Ovary (tissue), 7 donors: ENCODE measurements at regions not wholly inside any gene's neighbourhood (a gene's known extent, or its start where the extent isn't known, plus 50 kb on each side); places are given as distances from the start of the nearest gene placed in this dataset.

Experiments
- DNase-seq, 5 donors: peaks; one replicate each; pipeline ENCODE4 v3.0.0-alpha.2; 2019 to 2020
- H3K27ac ChIP-seq, 2 donors: fragments of 200-600 bp; one replicate each; pipeline versions ENCODE4 v1.5.1 to v1.8.0; 2019 to 2022
- H3K27me3 ChIP-seq: fragments of 200-600 bp; one replicate; pipeline ENCODE4 v1.8.0; 2022
- H3K36me3 ChIP-seq: fragments of 200-600 bp; sonication (generic); one replicate; pipeline ENCODE4 v1.5.1; 2019
- H3K4me1 ChIP-seq: one replicate; pipeline ENCODE4 v1.8.1; 2013; ENCODE audit warnings: mild to moderate bottlenecking, moderate library complexity; ENCODE audit not compliant: insufficient read depth
- H3K4me3 ChIP-seq: fragments of 200-600 bp; sonication (generic); one replicate; pipeline ENCODE4 v1.5.1; 2017
- H3K9me3 ChIP-seq, 2 donors: fragments of 200-600 bp in 1 of 2; sonication (generic) in 1 of 2; one replicate each; pipeline versions ENCODE4 v1.5.1 to v1.8.1; 2013 to 2019; ENCODE audit warnings: mild to moderate bottlenecking in 1 of 2, moderate library complexity in 1 of 2
- CTCF ChIP-seq, 3 donors: fragments of 450-650 bp in 2 of 3; fragments of 200-600 bp in 1 of 3; IDR thresholded peaks; one replicate each; pipeline versions ENCODE4 v1.5.1 to v1.8.0; 2016 to 2022; ENCODE audit warnings: antibody characterized with exemption in 3 of 3, mild to moderate bottlenecking in 1 of 3
- EP300 ChIP-seq: sonication (generic); formaldehyde crosslinking; IDR thresholded peaks from one replicate; pipeline ENCODE4 v1.6.1; 2017; ENCODE audit warnings: antibody characterized with exemption
- POLR2A ChIP-seq: fragments of 450-650 bp; IDR thresholded peaks from one replicate; pipeline ENCODE4 v1.6.1; 2017; ENCODE audit warnings: antibody characterized with exemption, mild to moderate bottlenecking, moderate library complexity
- WGBS, 3 donors: extraction: QIAGEN DNeasy Blood & Tissue Kit in 1 of 3; methylation state at CpG; one replicate each; pipeline versions ENCODE4 v1.1.5 to v1.1.7; 2013 to 2017; 5-methylcytosine and 5-hydroxymethylcytosine counted together
- intact Hi-C, 4 donors: fragments of 100-400 bp; cut with DNase I; formaldehyde crosslinking; loops; one replicate each; pipeline versions ENCODE4 v1.11.0 to v1.15.1; 2022 to 2023
- donor health status: DM: no; HTN: no; CAD: no; lungs with moderate emphysema.
- donor health status: DM: no; HTN: no; CAD: no.
- donor health status: Bipolar disorder and iron deficiency.
- donor health status: DM: no; HTN: no; CAD: no.
- donor health status: DM: yes; HTN: yes; CAD: no.

GRCh38 chr5:42905827-42906226 is 94.1 kb upstream of the SELENOP start:
- H3K4me1 ChIP-seq: peaks cover 2% of the 10 kb centered on the region
- H3K9me3 ChIP-seq: no peaks in the 10 kb centered on the region
- intact Hi-C loops: loop anchor here in 1 of 4 donors (5.0 to 10.0 kb wide), 2 partner anchors 131 to 159 kb away; no protein-coding TSS in a partner anchor
- TF ChIP-seq CTCF (IDR thresholded peaks at IDR 0.05) (no peak), POLR2A (no peak), EP300 (no peak)
- no peak for DNase-seq
- no peaks in the 10 kb centered on the region for H3K27me3 ChIP-seq
- H3K36me3 ChIP-seq: no peaks in the 10 kb centered on the region
- H3K27ac ChIP-seq: no peak overlapping the region
- H3K4me3 ChIP-seq: no peak overlapping the region
- WGBS, 3 donors: 71 to 97% (median 91%) methylated on average over 1 of the region's 1 CpG

- Histone ChIP-seq H3K4me1 (no peaks in the 10 kb centered on the region), H3K4me3 (no peak overlapping the region), H3K36me3 (no peaks in the 10 kb centered on the region), H3K27me3 (no peaks in the 10 kb centered on the region), H3K9me3 (no peaks in the 10 kb centered on the region), H3K27ac (no peak overlapping the region)
- DNase-seq: no peak
- WGBS, 3 donors: 88 to 96% (median 92%) methylated on average over 1 of the region's 1 CpG
- intact Hi-C loops: loop anchor here in 1 of 4 donors (10.0 kb wide), 1 partner anchor 164 kb away; no protein-coding TSS in a partner anchor
- TF ChIP-seq EP300 (no peak), POLR2A (no peak), CTCF (IDR thresholded peaks at IDR 0.05) (no peak)
These were observed 89.0 kb upstream of the SELENOP start for GRCh38 chr5:42900734-42901133.

GRCh38 chr5:42898760-42899159 is 87.1 kb upstream of the SELENOP start:
- DNase-seq: no peak
- no peaks in the 10 kb centered on the region for H3K4me1 ChIP-seq
- intact Hi-C loops: loop anchor here in 1 of 4 donors (10.0 kb wide), 1 partner anchor 94 kb away; no protein-coding TSS in a partner anchor
- no peak overlapping the region for H3K4me3 ChIP-seq
- H3K27me3 ChIP-seq: no peaks in the 10 kb centered on the region
- H3K9me3 ChIP-seq: no peaks in the 10 kb centered on the region
- no peaks in the 10 kb centered on the region for H3K36me3 ChIP-seq
- TF ChIP-seq POLR2A (no peak), EP300 (no peak), CTCF (IDR thresholded peaks at IDR 0.05) (no peak)
- WGBS, 3 donors: 85 to 89% (median 86%) methylated on average over 14 of the region's 14 CpGs
- H3K27ac ChIP-seq: no peak overlapping the region

- no peaks in the 10 kb centered on the region for H3K9me3 ChIP-seq
- intact Hi-C loops: loop anchor here in 1 of 4 donors (10.0 kb wide), 1 partner anchor 92 kb away; no protein-coding TSS in a partner anchor
- H3K4me3 ChIP-seq: no peak overlapping the region
- no peaks in the 10 kb centered on the region for H3K27me3 ChIP-seq
- DNase-seq: no peak
- no peak overlapping the region for H3K27ac ChIP-seq
- H3K4me1 ChIP-seq: no peaks in the 10 kb centered on the region
- H3K36me3 ChIP-seq: no peaks in the 10 kb centered on the region
- TF ChIP-seq EP300 (no peak), POLR2A (no peak), CTCF (IDR thresholded peaks at IDR 0.05) (no peak)
- WGBS, 3 donors: 70 to 82% (median 75%) methylated on average over 3 of the region's 3 CpGs
These were observed 84.8 kb upstream of the SELENOP start for GRCh38 chr5:42896523-42896922.
